COLO668 (cell line): ENCODE measurements at regions not wholly inside any gene's neighbourhood (a gene's known extent, or its start where the extent isn't known, plus 50 kb on each side); places are given as distances from the start of the nearest gene placed in this dataset.

Experiments
- DNase-seq: peaks from one replicate; lab custom pipeline; 2025; ENCODE audit not compliant: unreplicated experiment; lab: John Stamatoyannopoulos, UW

GRCh38 chr7:46695051-46695708 is 774.1 kb upstream of the IGFBP3 start:
- DNase-seq = peak; percentile 69

- no peak for DNase-seq
Observed at GRCh38 chr7:46694058-46694457, 773.0 kb upstream of the IGFBP3 start.

GRCh38 chr7:46687203-46687602 is 766.1 kb upstream of the IGFBP3 start:
- DNase-seq = no peak

DNA sequence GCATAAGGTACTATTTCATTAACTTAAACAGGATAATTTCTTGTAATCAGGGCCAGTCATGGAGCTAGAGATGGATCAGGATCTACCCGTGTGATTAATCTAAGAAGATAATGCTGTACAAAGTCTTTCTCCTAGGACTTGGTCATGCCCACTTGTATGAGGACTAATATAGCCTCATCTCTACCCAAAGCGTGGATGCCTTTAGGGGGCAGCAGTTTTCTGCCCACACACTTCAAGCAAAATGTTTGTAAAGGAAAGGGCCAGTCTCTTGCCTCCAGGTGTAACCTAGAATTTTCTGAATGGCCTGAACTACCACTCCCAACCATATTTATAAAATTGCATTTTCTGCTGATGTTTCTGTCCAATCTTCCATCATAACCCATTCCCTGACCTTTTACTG is 764.0 kb upstream of the IGFBP3 start:
- no peak for DNase-seq

GRCh38 chr7:46682836-46683624 is 762.0 kb upstream of the IGFBP3 start:
- no peak for DNase-seq

DNA sequence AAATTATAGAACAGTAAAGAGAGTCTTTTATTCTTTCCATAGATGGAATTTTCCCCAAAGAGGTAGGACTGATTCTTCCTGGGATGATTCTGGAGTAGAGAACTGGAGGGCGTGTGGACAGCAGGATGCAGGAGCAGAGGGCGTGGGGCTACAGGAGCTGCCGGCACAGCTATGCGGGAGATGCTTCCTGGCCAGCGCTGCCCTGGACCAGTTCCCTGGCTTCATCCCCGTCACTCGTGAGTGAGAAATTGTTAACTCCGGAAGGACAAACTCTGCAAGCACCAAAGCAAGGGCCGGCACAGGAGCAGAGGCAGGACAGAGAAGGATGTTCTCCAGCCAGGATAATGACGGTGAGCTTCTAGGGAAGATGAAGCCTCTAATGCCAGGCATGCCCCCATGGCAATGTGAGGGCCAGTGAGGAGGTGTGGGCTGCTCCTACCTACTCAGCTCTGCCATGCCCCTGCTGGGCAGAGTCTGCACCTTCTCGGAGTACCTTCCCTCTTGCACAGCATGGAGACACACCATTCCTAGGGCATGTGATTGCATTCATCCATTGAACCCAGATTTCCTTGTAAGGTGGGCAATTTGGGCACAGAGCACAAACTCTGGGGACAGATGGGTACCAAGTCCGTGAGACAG is 760.9 kb upstream of the IGFBP3 start:
- DNase-seq = no peak

DNA sequence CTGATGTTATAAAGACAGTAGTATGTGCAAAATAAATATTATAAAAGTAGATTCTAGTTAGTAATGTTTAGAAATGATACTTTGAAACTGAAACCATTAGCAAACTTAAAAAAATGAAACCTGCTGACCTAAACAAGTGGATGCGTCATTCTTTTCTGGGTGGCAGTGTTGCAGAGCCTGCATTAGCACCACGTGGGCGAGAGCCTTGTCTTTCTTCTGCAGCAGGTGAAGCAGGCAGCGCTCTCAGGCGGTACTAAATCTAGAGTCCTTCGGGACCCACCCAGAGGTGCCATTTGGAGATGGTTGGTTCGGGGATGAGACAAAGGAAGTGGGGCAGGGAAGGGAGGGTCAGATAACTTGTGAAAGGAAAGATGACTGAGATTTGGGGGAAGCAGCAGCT is 759.1 kb upstream of the IGFBP3 start:
- no peak for DNase-seq

- no peak for DNase-seq
Observed at GRCh38 chr7:46679671-46680070, 758.6 kb upstream of the IGFBP3 start.

- no peak for DNase-seq
Observed at GRCh38 chr7:46678421-46678820, 757.3 kb upstream of the IGFBP3 start.

DNA sequence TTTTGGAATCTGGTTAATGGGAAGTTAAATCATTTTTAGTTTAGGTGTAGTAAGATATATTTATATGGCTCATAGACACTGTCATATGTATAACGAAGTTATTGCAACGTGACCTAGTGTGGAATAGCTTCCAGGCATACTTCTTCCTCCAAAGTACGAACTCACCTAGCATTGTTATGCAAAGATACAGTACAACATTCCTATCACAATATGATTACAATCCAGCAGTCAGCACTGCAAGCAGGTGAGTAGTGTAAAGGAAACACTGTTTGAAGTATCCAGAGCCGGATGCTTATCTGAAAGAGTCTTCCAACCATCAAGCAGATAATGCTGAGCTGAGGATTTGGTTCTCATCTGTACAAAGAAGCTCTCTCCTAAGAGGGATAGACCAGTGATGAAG is 754.4 kb upstream of the IGFBP3 start:
- DNase-seq = no peak

DNA sequence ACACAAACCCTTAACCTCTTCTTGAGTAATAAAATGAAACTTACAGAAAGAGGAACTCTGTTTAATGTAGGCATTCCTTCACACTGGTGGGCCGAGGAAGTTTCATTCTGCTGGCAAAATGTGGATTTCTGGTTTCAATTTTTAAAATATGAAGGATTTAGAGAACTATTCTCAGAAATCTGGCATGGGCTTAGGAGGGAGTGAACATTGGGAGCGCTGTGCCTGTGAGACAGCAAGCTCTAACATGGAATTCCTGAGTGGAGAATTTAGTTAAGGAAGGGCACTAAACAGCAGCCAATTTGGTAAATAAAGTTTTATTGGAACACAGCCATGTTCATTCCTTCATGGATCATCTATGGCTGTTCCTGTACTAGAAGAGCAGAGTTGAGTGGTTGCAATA is 751.8 kb upstream of the IGFBP3 start:
- no peak for DNase-seq

DNA sequence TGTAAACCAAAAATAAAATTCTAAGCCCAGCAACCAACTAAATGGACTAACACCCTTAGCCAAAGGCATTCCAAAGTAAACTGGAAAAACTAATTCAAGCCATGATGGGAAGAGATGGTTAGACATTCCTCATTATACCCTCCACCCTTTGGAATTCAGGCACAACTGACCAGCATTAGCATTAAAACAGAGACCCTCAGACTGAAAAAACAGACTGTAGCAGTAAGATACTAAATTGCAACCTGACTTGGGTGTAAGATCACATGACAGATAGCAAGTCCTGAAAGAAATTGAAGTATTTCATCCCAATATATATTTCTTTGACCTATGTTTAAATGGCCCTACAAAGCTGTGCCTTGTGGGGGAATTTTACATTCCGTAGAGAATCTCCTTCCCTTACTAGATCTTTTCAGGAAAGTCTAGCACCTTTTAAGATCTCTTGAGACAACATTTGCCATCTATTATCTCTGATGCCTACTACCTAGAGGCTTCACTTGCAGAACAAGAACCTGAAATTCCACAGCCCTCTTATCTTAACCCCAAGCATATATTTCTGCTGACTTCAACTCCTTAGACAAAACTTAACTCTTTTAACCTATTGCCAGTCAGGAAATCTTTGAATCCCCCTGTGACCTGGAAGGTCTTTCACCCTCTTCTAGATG is 750.2 kb upstream of the IGFBP3 start:
- no peak for DNase-seq

DNA sequence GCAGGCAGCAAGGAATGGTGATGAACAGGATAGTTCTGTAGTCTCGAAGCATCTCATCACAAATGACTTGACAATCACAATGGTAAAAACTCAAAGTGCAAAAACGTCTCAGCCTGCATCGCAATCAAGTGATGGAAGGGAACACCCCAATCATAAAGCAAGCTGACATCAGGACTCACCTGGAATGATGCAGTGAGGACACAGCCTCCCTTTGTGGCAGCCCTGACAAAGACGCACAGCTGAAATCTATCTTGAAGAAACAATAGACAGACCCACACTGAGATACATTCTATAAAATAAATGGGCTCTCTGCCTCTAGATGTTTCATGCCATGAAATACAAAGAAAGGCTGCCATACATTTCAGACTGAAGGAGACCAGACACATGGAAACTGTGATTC is 748.0 kb upstream of the IGFBP3 start:
- DNase-seq = no peak

DNA sequence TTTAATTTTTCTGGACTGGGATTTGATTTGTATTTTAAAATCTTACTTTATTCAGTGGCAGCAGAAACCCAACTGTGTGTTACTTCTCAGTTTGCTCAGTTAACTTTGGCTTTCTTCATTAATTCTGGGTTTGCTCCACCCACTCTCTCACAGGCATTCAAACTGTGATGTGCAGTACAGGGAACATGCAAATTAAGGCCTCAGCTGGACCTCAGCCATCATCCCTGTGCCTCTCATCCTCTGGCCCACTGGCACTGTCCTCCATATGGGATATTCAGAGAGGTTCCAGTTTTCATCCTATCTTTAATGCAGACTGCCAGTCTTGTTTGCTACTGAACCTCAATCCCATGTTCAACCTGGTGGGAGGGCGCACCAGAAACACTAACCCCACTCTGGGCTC is 743.4 kb upstream of the IGFBP3 start:
- DNase-seq = no peak

DNA sequence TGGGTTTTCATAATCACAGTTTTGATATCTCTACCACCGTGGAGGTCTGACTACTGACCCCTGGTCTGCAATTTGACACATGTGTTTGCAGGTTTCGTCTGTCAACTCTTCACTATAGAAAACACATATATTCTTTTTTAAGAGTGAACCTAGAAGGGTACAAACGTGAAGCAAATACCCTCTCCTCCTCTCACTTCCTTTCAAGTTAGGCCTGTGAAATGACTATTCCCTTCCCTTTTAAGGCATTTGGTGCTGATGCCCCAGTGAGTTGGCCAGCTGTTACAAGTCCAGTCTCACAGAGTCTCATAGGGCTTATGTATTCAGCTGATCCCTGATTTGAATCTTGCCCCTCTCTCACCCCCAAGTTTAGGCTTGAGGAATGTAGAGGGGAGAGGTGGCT is 742.0 kb upstream of the IGFBP3 start:
- DNase-seq = no peak

DNA sequence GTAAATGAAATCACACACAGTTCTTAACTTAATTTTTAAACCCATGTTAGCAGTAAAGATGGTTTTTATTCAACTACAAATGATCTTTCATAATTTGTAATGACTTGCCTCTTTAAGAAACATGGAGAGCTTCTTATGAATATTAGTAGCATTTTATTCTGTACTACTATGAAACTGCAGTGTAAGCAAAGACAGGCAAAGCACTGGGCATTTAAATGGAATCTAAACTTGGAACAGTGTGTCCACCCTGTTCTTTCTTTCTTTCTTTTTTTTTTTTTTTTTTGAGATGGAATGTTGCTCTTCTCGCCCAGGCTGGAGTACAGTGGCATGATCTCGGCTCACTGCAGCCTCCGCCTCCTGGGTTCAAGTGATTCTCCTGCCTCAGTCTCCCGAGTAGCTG is 740.4 kb upstream of the IGFBP3 start:
- DNase-seq = no peak

- DNase-seq = no peak
Observed at GRCh38 chr7:46660402-46660980, 739.4 kb upstream of the IGFBP3 start.

DNA sequence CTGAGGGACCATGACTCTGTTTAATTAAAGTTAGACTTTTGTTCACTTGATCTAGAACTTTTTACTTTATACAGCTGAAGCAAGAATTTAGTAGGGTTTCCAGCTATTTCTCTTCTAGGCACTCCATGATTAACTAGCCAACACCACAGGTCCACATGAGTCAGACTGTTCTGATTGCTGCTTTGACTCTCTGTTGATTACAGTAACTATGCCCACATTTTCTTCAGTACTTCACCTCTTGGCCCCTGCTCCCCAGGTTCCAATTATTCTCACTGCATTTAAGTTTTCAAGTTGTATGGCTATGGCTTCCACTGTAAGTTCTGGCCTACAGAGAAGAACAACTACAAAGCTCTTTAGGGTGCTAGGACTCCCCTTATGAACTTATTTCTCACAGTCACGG is 737.2 kb upstream of the IGFBP3 start:
- no peak for DNase-seq

DNA sequence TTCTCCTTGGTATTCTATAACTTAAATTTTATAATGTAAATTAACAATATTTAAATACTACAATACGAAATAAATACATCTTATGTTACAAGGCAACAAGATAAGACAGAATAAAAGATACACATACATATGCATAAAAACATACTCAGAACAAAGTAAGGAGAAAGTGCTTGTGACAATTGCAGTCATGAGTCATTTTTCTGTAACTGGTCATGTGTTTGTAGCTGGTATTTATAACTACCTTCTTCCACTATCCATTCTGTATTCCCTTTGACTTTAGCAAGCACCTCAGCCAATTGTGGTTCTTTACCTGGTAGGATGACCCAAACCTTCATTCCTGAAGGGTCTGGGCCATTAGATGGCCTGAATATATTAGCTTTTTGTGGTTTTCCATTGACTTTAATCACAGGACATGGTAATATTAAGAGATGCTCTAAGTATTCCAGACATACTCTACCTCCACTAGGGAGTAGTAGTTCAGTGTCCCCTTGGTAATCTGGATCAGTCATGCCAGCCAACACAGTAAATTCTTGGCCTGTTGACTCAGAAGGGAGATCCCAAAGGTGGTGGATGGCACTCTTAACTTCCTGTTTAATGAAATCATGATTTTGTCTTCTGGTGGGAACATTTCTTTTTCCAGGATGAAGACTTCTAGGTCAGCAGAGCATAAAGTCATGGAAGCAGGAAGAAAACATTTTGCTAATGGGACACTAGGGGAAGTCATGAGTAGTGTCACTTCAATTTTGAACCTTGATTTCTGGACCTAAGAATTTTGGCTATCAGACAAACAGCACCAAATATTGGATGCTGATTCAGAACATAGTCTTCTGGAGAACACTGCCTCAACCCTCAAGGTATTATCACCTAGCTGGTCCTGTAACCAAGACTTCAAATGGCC is 733.7 kb upstream of the IGFBP3 start:
- DNase-seq = no peak

DNA sequence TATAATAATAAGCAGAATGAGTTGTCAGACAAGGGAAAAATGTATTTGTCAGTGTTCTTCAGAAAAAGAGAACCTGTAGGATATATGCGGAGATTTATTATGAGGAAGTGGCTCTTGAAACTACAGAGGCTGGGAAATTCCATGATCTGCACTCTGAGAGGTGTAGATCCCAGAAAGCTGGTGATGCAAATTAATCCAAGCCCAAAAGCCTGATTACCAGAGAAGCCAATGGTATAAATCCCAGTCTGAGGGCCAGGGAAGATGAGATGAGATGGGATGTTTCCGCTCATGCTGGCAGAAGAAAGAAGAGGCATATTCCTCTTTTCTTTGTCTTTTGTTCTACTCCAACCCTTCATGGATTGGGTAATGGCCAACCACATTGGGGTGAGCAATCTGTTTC is 732.8 kb upstream of the IGFBP3 start:
- DNase-seq = no peak
